ENCODE measurements at regions not wholly inside any gene's neighbourhood (a gene's known extent, or its start where the extent isn't known, plus 50 kb on each side); places are given as distances from the start of the nearest gene placed in this dataset.

DNA sequence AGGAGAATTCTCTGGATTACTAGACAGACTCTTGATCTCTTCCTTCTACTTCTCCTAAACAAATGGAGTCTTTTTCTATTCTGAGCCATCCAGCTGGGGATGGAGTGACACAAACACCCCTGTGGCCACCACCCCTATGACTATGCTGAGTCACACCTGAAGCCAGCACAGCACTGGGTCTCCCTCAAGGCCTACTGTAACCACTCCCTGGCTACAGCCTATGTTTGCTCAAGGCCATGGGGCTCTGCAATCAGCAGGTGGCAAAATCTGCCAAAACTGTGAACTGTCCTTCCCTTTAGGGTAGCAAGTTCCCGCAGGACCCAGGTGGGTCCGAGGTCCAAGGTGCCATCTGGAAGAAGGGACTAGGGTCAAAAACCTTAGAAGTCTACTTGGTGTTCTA lies 132.3 kb downstream of the TINAG start:
- Mint-ChIP-seq H3K4me1 (ENCODE audit: low read depth) (no peaks in the 10 kb centered on the region), H3K27me3 (ENCODE audit: low read depth) (no peaks in the 10 kb centered on the region), H3K9me3 (peaks cover 7% of the 10 kb centered on the region), H3K27ac (no peak overlapping the region), H3K4me3 (no peak overlapping the region), H3K36me3 (ENCODE audit: low read depth) (no peaks in the 10 kb centered on the region)
- no peak for DNase-seq (ENCODE audit: low spot score)

DNA sequence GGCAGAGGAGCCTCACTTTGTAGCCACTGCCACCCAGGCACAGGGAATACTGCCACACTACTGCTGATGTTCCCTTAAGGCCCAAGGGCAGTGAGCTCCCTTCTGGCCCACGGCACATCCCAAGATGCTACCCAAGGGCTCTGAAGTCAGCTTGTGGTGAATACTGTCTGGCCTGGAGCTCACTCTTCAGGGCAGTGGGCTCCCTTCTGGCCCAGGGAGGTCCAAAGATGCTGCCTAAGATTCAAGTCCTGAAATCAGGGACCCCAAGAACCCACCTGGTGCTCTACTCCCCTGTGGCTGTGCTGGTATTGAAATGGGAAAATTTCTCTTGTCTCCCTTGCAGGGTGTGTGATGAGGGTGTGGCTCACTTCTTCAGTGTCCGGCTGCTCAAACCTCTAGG lies 132.8 kb downstream of the TINAG start:
- Mint-ChIP-seq H3K27ac (no peak overlapping the region), H3K4me1 (ENCODE audit: low read depth) (no peaks in the 10 kb centered on the region), H3K9me3 (peaks cover 10% of the 10 kb centered on the region), H3K4me3 (no peak overlapping the region), H3K27me3 (ENCODE audit: low read depth) (no peaks in the 10 kb centered on the region), H3K36me3 (ENCODE audit: low read depth) (no peaks in the 10 kb centered on the region)
- DNase-seq (ENCODE audit: low spot score): no peak

DNA sequence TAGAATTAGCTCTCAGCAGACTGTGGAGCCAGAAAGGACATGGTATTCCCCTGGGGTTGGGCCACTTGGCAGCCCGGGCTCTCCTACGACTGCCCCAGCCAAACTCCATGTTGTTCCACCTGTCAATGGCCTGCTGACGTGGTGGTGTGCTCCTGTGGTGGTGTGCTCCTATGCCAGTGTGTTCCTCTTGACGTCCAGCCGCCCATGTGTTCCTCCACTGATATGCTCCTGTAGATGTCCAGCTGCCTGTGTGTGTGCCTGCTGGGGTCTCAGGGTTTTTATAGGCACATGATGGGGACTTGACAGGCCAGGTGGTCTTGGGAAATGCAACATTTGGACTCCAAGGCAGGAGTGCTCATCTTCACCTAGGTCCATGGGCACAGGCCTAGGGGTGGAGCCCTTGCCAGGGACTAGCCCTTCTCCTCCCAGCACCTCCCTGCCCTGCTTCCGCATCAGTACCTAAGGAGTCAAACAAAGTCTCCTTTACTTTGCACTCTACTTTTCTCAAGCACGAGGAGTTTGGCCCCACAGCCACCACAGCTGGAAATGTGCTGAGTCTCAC lies 133.5 kb downstream of the TINAG start:
- no peak overlapping the region for H3K27ac Mint-ChIP-seq
- no peaks in the 10 kb centered on the region for H3K27me3 Mint-ChIP-seq (ENCODE audit: low read depth)
- H3K4me3 Mint-ChIP-seq: no peak overlapping the region
- H3K36me3 Mint-ChIP-seq (ENCODE audit: low read depth): no peaks in the 10 kb centered on the region
- no peaks in the 10 kb centered on the region for H3K4me1 Mint-ChIP-seq (ENCODE audit: low read depth)
- DNase-seq (ENCODE audit: low spot score): no peak
- peaks cover 12% of the 10 kb centered on the region for H3K9me3 Mint-ChIP-seq

DNA sequence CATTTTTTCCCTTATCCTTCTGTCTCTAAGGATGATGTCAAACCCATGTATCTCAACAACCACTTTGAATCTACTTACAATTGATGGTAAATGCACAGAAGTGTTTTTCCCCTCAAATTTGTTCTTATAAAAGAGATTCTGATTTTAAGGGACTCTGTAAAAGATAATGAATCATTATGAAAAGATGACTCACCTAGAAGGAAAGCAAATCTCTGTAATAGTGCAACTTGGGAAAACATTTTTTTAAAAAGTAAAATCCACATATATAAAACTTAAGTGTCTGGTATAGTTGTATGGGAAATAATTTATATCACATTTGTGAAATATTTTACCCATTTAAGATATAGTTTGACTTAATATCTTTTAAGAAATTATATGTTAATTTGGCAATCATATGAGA lies 137.0 kb downstream of the TINAG start:
- DNase-seq (ENCODE audit: low spot score): no peak
- H3K4me3 Mint-ChIP-seq: no peak overlapping the region
- H3K36me3 Mint-ChIP-seq (ENCODE audit: low read depth): no peaks in the 10 kb centered on the region
- peaks cover 8% of the 10 kb centered on the region for H3K9me3 Mint-ChIP-seq
- no peaks in the 10 kb centered on the region for H3K4me1 Mint-ChIP-seq (ENCODE audit: low read depth)
- no peaks in the 10 kb centered on the region for H3K27me3 Mint-ChIP-seq (ENCODE audit: low read depth)
- H3K27ac Mint-ChIP-seq: no peak overlapping the region

DNA sequence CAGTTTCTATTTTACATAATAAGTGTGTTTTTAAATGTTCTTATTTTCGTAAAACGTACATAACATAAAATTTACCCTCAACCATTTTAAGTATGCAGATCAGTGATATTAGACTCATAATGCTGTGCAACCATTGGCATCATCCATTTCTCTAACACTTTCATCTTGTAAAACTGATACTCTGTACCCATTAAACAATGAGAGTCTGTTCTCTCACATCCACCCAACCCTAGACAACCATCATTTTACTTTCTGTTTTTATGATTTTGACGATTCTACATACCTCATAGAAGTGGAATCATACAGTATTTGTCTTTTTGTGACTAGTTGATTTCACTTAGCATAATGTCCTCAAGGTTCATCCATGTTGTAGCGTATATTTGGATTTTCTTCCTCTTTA lies 140.4 kb downstream of the TINAG start:
- DNase-seq (ENCODE audit: low spot score): no peak
- Mint-ChIP-seq H3K9me3 (peaks cover 8% of the 10 kb centered on the region), H3K36me3 (ENCODE audit: low read depth) (no peaks in the 10 kb centered on the region), H3K4me1 (ENCODE audit: low read depth) (no peaks in the 10 kb centered on the region), H3K4me3 (no peak overlapping the region), H3K27ac (no peak overlapping the region), H3K27me3 (ENCODE audit: low read depth) (no peaks in the 10 kb centered on the region)

DNA sequence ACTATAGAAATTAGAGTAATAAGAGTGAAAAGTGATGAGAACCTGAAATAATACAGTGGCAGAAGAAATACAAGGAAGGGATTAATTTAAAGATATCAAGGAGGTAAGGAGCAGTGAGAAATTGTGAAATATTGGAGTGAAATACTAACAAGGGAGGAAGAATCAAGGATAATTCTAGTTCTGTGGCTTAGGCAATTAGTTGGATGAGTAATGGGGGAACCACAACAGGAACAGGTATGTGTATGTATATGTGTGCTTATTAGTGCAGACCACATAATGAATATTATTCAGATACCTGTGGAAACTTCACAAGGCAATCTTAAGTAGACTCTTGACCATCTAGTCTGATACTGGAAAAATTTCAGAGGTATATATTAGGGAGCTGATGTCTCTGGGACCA lies 143.3 kb downstream of the TINAG start:
- no peak for DNase-seq (ENCODE audit: low spot score)
- Mint-ChIP-seq H3K4me3 (no peak overlapping the region), H3K9me3 (peaks cover 9% of the 10 kb centered on the region), H3K27me3 (ENCODE audit: low read depth) (no peaks in the 10 kb centered on the region), H3K4me1 (ENCODE audit: low read depth) (no peaks in the 10 kb centered on the region), H3K36me3 (ENCODE audit: low read depth) (no peaks in the 10 kb centered on the region), H3K27ac (no peak overlapping the region)

DNA sequence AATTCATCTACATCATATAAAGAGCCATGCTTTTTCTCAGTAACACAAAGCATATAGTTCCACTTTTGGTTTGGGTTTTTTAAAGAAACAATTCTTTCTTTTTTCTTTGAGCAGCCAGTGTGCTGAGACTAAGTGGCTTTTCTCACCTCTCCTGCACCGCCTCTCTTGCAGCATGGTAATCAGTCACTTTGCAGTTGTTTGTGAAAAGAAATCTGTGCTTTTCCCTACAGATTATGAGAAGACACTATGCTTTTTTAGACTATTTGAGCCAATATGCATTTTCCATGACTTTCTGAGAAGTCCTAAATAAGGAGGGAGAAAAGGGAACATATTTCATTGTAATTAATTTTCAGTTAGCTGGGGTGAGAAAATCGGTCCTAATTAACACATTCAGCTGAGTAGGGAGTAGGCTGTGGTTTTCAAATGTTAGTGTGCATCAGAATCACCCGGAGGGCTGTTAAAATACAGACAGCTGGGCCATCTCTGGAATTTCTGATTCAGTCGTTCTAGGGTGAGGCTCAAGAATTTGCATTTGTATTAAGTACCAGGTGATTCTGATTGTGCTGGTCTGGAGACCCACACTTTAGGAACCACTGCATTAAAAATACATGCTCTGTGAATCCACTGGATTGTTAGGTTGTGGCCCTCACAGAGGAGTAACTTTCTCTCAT lies 155.2 kb downstream of the TINAG start:
- Mint-ChIP-seq H3K4me3 (no peak overlapping the region), H3K36me3 (ENCODE audit: low read depth) (no peaks in the 10 kb centered on the region), H3K27me3 (ENCODE audit: low read depth) (no peaks in the 10 kb centered on the region), H3K9me3 (peaks cover 4% of the 10 kb centered on the region), H3K4me1 (ENCODE audit: low read depth) (no peaks in the 10 kb centered on the region), H3K27ac (no peak overlapping the region)
- DNase-seq (ENCODE audit: low spot score): no peak

DNA sequence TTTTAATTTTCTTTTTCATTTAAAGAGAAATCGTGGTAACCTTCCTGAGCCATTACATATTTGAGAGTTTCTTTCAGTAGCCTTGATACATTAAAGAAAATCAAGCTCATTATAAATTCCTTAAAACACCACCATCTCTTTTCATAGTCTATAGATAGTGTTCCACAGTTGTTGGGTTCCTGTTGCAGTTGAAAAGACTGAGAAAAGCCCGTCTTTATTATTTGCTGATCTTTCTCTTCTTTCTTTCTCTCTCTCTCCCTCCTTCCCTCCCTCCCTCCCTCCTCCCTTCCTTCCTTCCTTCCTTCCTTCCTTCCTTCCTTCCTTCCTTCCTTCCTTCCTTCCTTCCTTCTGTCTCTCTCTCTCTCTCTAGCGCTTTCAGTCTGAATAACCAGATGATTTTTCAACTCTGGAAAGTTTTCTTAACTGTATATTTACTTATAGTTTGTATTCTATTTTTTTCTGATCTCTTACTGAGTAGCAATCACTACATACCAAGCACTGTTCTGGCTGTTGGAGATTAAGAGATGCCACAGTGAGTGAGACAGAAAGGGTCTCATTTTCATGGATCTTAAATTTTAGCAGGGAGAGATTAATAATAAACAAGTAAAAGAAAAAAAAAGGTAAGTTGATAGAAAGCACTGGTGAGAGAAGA lies 157.5 kb downstream of the TINAG start:
- peaks cover 5% of the 10 kb centered on the region for H3K9me3 Mint-ChIP-seq
- H3K4me1 Mint-ChIP-seq (ENCODE audit: low read depth): no peaks in the 10 kb centered on the region
- H3K27ac Mint-ChIP-seq: no peak overlapping the region
- no peaks in the 10 kb centered on the region for H3K27me3 Mint-ChIP-seq (ENCODE audit: low read depth)
- no peak overlapping the region for H3K4me3 Mint-ChIP-seq
- no peaks in the 10 kb centered on the region for H3K36me3 Mint-ChIP-seq (ENCODE audit: low read depth)
- DNase-seq (ENCODE audit: low spot score): no peak

DNA sequence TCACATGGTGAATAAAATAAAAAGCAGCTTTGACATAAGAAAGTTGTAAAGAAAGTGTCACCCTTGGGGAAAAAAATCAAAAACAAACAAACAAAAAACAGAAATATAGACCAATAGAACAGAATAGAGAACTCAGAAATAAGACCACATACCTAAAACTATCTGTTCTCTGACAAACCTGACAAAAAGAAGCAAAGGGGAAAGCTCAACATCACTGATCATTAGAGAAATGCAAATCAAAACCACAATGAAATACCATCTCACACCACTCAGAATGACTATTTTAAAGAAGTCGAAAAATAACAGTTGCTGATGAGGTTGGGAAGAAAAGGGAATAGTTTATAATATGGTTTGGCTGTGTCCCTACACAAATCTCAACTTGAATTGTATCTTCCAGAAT lies 159.1 kb downstream of the TINAG start:
- Mint-ChIP-seq H3K4me3 (no peak overlapping the region), H3K4me1 (ENCODE audit: low read depth) (no peaks in the 10 kb centered on the region), H3K27ac (no peak overlapping the region), H3K27me3 (ENCODE audit: low read depth) (no peaks in the 10 kb centered on the region), H3K36me3 (ENCODE audit: low read depth) (no peaks in the 10 kb centered on the region), H3K9me3 (peaks cover 4% of the 10 kb centered on the region)
- no peak for DNase-seq (ENCODE audit: low spot score)

DNA sequence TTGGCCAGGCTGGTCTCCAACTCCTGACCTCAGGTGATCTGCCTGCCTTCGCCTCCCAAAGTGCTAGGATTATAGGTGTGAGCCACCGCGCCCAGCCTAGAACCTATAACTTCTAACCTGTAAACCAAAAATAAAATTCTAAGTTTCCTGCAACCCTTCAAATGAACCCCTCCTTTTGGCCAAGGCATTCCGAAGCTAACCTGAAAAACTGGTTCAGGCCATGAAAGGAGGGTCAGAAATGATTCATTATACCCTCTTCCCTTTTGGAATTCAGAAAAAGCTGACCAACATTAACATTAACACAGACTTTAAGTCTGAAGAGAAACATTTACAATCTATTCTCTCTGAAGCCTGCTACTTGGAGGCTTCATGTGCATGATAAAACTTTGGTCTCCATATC lies 165.1 kb downstream of the TINAG start:
- H3K9me3 Mint-ChIP-seq: peaks cover 4% of the 10 kb centered on the region
- no peak overlapping the region for H3K27ac Mint-ChIP-seq
- DNase-seq (ENCODE audit: low spot score): no peak
- H3K36me3 Mint-ChIP-seq (ENCODE audit: low read depth): no peaks in the 10 kb centered on the region
- H3K4me1 Mint-ChIP-seq (ENCODE audit: low read depth): no peaks in the 10 kb centered on the region
- no peak overlapping the region for H3K4me3 Mint-ChIP-seq
- no peaks in the 10 kb centered on the region for H3K27me3 Mint-ChIP-seq (ENCODE audit: low read depth)

DNA sequence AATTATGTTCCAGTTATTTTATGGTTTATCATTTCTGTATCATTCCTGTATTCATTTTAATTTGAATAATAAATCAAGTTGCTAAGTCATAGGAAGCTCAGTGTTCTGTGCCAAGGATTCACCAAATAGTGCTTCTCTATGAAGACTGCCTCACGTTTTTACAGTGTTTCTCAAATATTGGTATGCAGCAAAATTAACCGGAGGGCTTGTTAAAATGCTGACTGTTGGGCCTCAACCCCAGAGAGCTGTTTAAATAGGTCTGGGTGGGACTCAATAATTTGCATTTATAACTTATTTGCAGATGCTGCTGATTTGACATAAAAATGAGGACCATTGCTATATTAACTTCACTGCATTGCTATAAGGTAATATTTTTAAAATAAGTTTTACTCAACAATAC lies 166.7 kb downstream of the TINAG start:
- no peak for DNase-seq (ENCODE audit: low spot score)
- Mint-ChIP-seq H3K4me3 (no peak overlapping the region), H3K4me1 (ENCODE audit: low read depth) (no peaks in the 10 kb centered on the region), H3K27ac (no peak overlapping the region), H3K27me3 (ENCODE audit: low read depth) (no peaks in the 10 kb centered on the region), H3K9me3 (no peaks in the 10 kb centered on the region), H3K36me3 (ENCODE audit: low read depth) (no peaks in the 10 kb centered on the region)

DNA sequence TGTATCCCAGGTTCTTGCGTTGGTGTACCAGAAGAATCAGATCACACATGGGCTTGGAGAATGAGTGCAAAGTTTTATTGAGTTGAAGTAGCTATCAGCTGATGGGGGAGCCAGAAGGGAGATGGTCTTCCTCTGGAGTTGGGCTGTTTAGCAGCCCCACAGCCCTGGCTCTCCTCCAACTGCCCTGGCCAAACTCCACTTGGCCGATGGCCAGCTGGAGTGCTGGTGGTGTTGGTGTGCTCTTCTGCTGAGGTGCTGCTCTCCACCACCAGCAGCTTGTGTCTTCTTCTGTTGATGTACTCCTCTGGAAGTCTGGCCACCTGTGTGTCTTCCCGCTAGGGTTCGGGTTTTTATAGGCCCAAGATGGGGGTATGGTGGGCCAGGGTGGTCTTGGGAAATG lies 172.8 kb downstream of the TINAG start:
- Mint-ChIP-seq H3K27me3 (ENCODE audit: low read depth) (no peaks in the 10 kb centered on the region), H3K36me3 (ENCODE audit: low read depth) (no peaks in the 10 kb centered on the region)
- DNase-seq (ENCODE audit: low spot score): no peak

DNA sequence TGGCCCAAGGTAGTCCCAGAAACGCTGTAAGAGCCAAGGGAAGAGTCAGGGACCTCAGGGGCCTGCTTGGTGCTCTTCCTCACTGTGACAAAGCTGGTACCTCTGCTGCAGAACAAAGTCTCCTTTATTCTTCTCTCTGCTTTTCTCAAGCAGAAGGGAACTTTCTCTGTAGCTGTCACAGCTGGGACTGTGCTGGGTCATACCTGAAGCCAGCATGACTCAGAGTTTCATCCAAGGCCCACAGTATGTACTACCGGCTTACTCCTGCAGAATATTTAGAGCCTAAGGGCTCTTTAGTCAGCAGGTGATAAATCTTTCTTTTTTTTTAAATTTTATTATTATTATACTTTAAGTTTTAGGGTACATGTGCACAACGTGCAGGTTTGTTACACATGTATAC lies 183.2 kb downstream of the TINAG start:
- H3K4me3 Mint-ChIP-seq: no peak overlapping the region
- no peak overlapping the region for H3K27ac Mint-ChIP-seq
- H3K9me3 Mint-ChIP-seq: peaks cover 26% of the 10 kb centered on the region
- no peaks in the 10 kb centered on the region for H3K27me3 Mint-ChIP-seq (ENCODE audit: low read depth)
- H3K4me1 Mint-ChIP-seq (ENCODE audit: low read depth): no peaks in the 10 kb centered on the region
- H3K36me3 Mint-ChIP-seq (ENCODE audit: low read depth): no peaks in the 10 kb centered on the region
- DNase-seq (ENCODE audit: low spot score): no peak

More for the DNA sequence above, 172.8 kb downstream of the TINAG start:
- Mint-ChIP-seq H3K9me3 (peaks cover 4% of the 10 kb centered on the region), H3K4me1 (ENCODE audit: low read depth) (no peaks in the 10 kb centered on the region), H3K27ac (no peak overlapping the region), H3K4me3 (no peak overlapping the region)

DNA sequence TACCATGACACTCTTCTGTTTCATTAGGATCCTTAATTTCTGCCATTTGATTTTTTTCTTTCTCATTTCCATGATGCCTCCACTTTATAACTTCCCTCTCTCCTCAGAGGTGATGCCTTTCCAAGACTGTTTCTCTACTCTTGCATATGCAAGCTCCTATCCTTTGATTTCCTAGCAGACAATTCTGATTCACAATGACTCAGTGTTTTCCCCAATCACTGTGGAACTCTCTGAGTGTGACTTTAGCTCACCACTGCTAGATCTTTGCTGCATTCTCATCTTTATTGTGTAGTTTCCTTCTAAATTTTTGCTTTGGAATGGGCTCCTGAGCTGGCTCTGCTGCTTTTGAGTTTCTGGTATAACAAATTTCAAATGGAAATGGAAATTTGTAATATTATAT lies 184.9 kb downstream of the TINAG start:
- no peaks in the 10 kb centered on the region for H3K36me3 Mint-ChIP-seq (ENCODE audit: low read depth)
- no peak for DNase-seq (ENCODE audit: low spot score)
- H3K27me3 Mint-ChIP-seq (ENCODE audit: low read depth): no peaks in the 10 kb centered on the region

DNA sequence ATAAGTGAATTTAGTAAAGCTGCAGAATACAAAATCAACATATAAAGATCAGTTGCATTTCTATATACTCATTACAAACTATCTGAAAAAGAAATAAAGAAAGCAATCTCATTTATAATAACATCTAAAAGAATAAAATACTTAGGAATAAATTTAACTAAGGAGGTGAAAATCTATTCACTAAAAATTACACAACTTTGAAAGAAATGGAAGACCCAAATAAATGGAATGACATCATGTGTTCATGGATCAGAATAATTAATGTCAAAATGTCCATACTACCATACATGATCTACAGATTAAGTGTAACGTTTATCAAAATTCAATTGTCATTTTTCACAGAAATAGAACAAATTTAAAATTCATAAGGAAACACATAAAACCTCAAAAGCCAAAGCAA lies 194.9 kb downstream of the TINAG start:
- H3K27ac Mint-ChIP-seq: no peak overlapping the region
- H3K36me3 Mint-ChIP-seq (ENCODE audit: low read depth): no peaks in the 10 kb centered on the region
- H3K4me3 Mint-ChIP-seq: no peak overlapping the region
- no peaks in the 10 kb centered on the region for H3K4me1 Mint-ChIP-seq (ENCODE audit: low read depth)
- H3K27me3 Mint-ChIP-seq (ENCODE audit: low read depth): no peaks in the 10 kb centered on the region
- H3K9me3 Mint-ChIP-seq: peaks cover 19% of the 10 kb centered on the region
- no peak for DNase-seq (ENCODE audit: low spot score)

More for the DNA sequence above, 184.9 kb downstream of the TINAG start:
- H3K9me3 Mint-ChIP-seq: peaks cover 26% of the 10 kb centered on the region
- no peaks in the 10 kb centered on the region for H3K4me1 Mint-ChIP-seq (ENCODE audit: low read depth)
- no peak overlapping the region for H3K4me3 Mint-ChIP-seq
- H3K27ac Mint-ChIP-seq: no peak overlapping the region

All from T-helper 2 cell treated with Interferon-gamma antibody and Interleukin-4, amounts not matched to agents 5 μg/mL and 100 μg/mL, for 36 hours (primary cell).